ENCODE measurements at regions not wholly inside any gene's neighbourhood (a gene's known extent, or its start where the extent isn't known, plus 50 kb on each side); places are given as distances from the start of the nearest gene placed in this dataset.

DNA sequence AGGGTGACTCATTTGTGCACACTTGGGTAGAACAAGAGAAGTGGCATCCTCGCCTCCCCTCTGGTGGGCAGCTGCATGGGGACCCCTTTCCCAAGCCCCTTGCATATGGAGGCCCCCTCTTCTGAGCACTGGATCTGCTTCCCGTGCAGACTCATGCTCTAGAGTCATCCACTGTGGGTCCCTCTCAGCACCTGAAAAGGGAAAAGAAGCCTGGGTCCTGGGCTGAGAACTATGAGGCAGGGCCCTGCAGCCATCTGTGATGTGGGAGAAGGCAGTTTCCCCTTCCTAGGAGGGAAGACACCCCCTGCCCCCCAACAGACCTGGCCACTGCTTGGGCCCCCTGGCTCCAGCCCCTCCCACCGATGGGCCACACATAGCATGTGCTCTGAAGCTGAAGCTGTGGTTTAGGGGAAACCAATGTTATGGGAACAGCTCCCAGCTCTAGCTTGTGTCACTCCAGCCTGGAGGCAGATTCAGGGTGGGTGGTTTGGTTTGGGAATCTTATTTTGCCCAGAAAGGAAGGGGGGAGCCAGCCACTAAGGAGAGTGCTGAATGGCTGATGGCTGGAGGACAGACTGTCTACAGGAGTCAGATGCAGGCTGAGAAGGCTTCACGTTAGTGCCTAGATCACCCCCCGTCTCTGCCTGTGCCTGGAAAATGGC is 172.8 kb downstream of the GLI2 start:
- H3K4me1 ChIP-seq (ENCODE audit: control insufficient read depth, insufficient read depth, low read depth, low read length): peaks cover 27% of the 10 kb centered on the region
- no peak overlapping the region for H3K4me2 ChIP-seq (ENCODE audit: low read length, poor library complexity, severe bottlenecking)
- H3K4me3 ChIP-seq (ENCODE audit: insufficient read depth in 1 of 2, low read depth in 1 of 2, low read length in 2 of 2): no peak overlapping the region

DNA sequence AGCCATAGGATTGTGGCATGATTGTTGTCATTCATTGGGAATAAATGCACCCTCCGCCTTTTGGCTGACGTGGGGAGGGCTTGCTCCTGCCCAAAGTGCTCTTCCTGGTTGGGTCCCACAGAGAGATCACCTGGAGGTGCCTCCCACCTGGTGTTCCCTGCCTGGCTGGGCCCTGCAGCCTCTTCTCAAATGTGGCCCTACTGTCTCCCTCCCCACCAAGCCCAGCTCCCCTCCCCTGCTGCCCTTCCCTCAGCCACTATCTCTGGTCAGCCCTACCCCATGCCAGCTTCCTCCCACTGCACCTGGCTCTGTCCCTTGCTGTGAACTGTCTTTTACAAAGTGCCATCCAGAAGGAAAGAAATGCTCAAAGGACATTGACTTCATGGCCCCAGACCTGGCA is 173.4 kb downstream of the GLI2 start:
- no peak overlapping the region for H3K4me3 ChIP-seq (ENCODE audit: insufficient read depth in 1 of 2, low read depth in 1 of 2, low read length in 2 of 2)
- H3K18ac ChIP-seq (ENCODE audit: low read depth in 1 of 2, low read length in 2 of 2): no peak overlapping the region
- no peak overlapping the region for H4K8ac ChIP-seq (ENCODE audit: low read length)
- H3K14ac ChIP-seq (ENCODE audit: low read length in 2 of 2): no peak overlapping the region
- no peaks in the 10 kb centered on the region for H3K27me3 ChIP-seq (ENCODE audit: control insufficient read depth in 1 of 2, insufficient read depth in 1 of 2, low read length in 2 of 2)
- H3K23ac ChIP-seq (ENCODE audit: low read length in 2 of 2): peak overlapping the region in 1 of 2 experiments; percentile 24
- H3K9me3 ChIP-seq (ENCODE audit: control insufficient read depth, low read length): no peaks in the 10 kb centered on the region
- no peak overlapping the region for H3K4me2 ChIP-seq (ENCODE audit: low read length, poor library complexity, severe bottlenecking)
- H3K9ac ChIP-seq (ENCODE audit: low read length): no peak overlapping the region
- 100% methylated on average over 2 of the region's 2 CpGs for WGBS
- H4K91ac ChIP-seq (ENCODE audit: low read length): peak overlapping the region; percentile 34
- peaks cover 32% of the 10 kb centered on the region for H3K4me1 ChIP-seq (ENCODE audit: control insufficient read depth, insufficient read depth, low read depth, low read length)
- H3K27ac ChIP-seq (ENCODE audit: low read length, poor library complexity, severe bottlenecking): no peak overlapping the region
- H2AK5ac ChIP-seq (ENCODE audit: low read length, severe bottlenecking): no peak overlapping the region
- DNase-seq: no peak
- H2BK5ac ChIP-seq (ENCODE audit: low read depth, low read length, poor library complexity, severe bottlenecking): no peak overlapping the region
- peaks cover 3 to 29% of the 10 kb centered on the region in 2 experiments for H3K36me3 ChIP-seq (ENCODE audit: control insufficient read depth in 1 of 2, insufficient read depth in 2 of 2, low read depth in 1 of 2, low read length in 2 of 2)
- no peak overlapping the region for H2BK15ac ChIP-seq (ENCODE audit: low read depth, poor library complexity, severe bottlenecking)
- H3K4ac ChIP-seq (ENCODE audit: low read depth in 1 of 2, low read length in 2 of 2): no peak overlapping the region
- H2BK120ac ChIP-seq (ENCODE audit: low read depth, low read length): no peak overlapping the region
- H2AFZ ChIP-seq (ENCODE audit: low read depth, low read length): no peak overlapping the region
- peaks cover 53% of the 10 kb centered on the region for H3K79me1 ChIP-seq (replicated peaks; ENCODE audit: low read length, poor library complexity, severe bottlenecking)
- no peak overlapping the region for H2BK12ac ChIP-seq (ENCODE audit: low read length in 2 of 2)

More for the DNA sequence above, 172.8 kb downstream of the GLI2 start:
- Histone ChIP-seq H2BK12ac (ENCODE audit: low read length in 2 of 2) (no peak overlapping the region), H2BK120ac (ENCODE audit: low read depth, low read length) (no peak overlapping the region), H3K27me3 (ENCODE audit: control insufficient read depth in 1 of 2, insufficient read depth in 1 of 2, low read length in 2 of 2) (no peaks in the 10 kb centered on the region), H3K9me3 (ENCODE audit: control insufficient read depth, low read length) (no peaks in the 10 kb centered on the region), H3K79me1 (replicated peaks; ENCODE audit: low read length, poor library complexity, severe bottlenecking) (peaks cover 53% of the 10 kb centered on the region), H3K9ac (ENCODE audit: low read length) (no peak overlapping the region), H2BK5ac (ENCODE audit: low read depth, low read length, poor library complexity, severe bottlenecking) (no peak overlapping the region), H3K23ac (ENCODE audit: low read length in 2 of 2) (no peak overlapping the region), H2BK15ac (ENCODE audit: low read depth, poor library complexity, severe bottlenecking) (no peak overlapping the region), H3K4ac (ENCODE audit: low read depth in 1 of 2, low read length in 2 of 2) (no peak overlapping the region), H4K8ac (ENCODE audit: low read length) (no peak overlapping the region), H3K18ac (ENCODE audit: low read depth in 1 of 2, low read length in 2 of 2) (no peak overlapping the region), H3K27ac (ENCODE audit: low read length, poor library complexity, severe bottlenecking) (no peak overlapping the region), H2AK5ac (ENCODE audit: low read length, severe bottlenecking) (no peak overlapping the region), H4K91ac (ENCODE audit: low read length) (no peak overlapping the region), H2AFZ (ENCODE audit: low read depth, low read length) (no peak overlapping the region), H3K14ac (ENCODE audit: low read length in 2 of 2) (no peak overlapping the region), H3K36me3 (ENCODE audit: control insufficient read depth in 1 of 2, insufficient read depth in 2 of 2, low read depth in 1 of 2, low read length in 2 of 2) (peaks cover 3 to 29% of the 10 kb centered on the region in 2 experiments)
- DNase-seq: no peak
- 95% methylated on average over 5 of the region's 5 CpGs for WGBS

DNA sequence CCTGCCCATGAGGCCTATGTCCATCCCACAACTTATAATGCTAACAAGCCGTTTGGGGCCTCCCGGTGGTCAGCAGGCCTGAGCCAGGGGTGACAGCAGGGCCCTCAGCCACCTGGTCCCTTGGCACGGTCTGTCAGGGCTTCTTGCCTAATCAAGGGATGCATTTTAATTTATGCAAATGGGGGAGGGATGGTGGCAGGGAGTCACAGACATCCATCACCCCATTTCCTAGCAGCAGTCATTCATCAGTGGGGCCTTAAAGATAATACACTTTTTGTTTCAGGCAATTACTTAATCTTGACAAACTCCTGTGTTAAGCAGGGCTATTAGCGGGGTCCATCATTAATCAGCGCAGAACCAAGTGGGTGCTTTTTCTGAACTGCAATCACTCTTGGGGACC is 174.5 kb downstream of the GLI2 start:
- Histone ChIP-seq H3K4me3 (ENCODE audit: insufficient read depth in 1 of 2, low read depth in 1 of 2, low read length in 2 of 2) (no peak overlapping the region), H3K27ac (ENCODE audit: low read length, poor library complexity, severe bottlenecking) (no peak overlapping the region), H2BK12ac (ENCODE audit: low read length in 2 of 2) (peak overlapping the region in 1 of 2 experiments; percentile 37), H2BK5ac (ENCODE audit: low read depth, low read length, poor library complexity, severe bottlenecking) (no peak overlapping the region), H2BK15ac (ENCODE audit: low read depth, poor library complexity, severe bottlenecking) (peak overlapping the region; percentile 73), H3K4me1 (ENCODE audit: control insufficient read depth, insufficient read depth, low read depth, low read length) (peaks cover 41% of the 10 kb centered on the region), H3K9ac (ENCODE audit: low read length) (no peak overlapping the region), H3K79me1 (replicated peaks; ENCODE audit: low read length, poor library complexity, severe bottlenecking) (peaks cover 55% of the 10 kb centered on the region), H2AFZ (ENCODE audit: low read depth, low read length) (no peak overlapping the region), H3K27me3 (ENCODE audit: control insufficient read depth in 1 of 2, insufficient read depth in 1 of 2, low read length in 2 of 2) (no peaks in the 10 kb centered on the region), H3K14ac (ENCODE audit: low read length in 2 of 2) (no peak overlapping the region), H3K4me2 (ENCODE audit: low read length, poor library complexity, severe bottlenecking) (no peak overlapping the region), H4K91ac (ENCODE audit: low read length) (no peak overlapping the region), H3K18ac (ENCODE audit: low read depth in 1 of 2, low read length in 2 of 2) (no peak overlapping the region), H3K36me3 (ENCODE audit: control insufficient read depth in 1 of 2, insufficient read depth in 2 of 2, low read depth in 1 of 2, low read length in 2 of 2) (peaks cover 3 to 29% of the 10 kb centered on the region in 2 experiments), H3K23ac (ENCODE audit: low read length in 2 of 2) (no peak overlapping the region), H3K4ac (ENCODE audit: low read depth in 1 of 2, low read length in 2 of 2) (no peak overlapping the region), H2AK5ac (ENCODE audit: low read length, severe bottlenecking) (peak overlapping the region; percentile 29), H4K8ac (ENCODE audit: low read length) (no peak overlapping the region), H2BK120ac (ENCODE audit: low read depth, low read length) (no peak overlapping the region), H3K9me3 (ENCODE audit: control insufficient read depth, low read length) (no peaks in the 10 kb centered on the region)
- DNase-seq: no peak
- WGBS: 93% methylated on average over 4 of the region's 5 CpGs

DNA sequence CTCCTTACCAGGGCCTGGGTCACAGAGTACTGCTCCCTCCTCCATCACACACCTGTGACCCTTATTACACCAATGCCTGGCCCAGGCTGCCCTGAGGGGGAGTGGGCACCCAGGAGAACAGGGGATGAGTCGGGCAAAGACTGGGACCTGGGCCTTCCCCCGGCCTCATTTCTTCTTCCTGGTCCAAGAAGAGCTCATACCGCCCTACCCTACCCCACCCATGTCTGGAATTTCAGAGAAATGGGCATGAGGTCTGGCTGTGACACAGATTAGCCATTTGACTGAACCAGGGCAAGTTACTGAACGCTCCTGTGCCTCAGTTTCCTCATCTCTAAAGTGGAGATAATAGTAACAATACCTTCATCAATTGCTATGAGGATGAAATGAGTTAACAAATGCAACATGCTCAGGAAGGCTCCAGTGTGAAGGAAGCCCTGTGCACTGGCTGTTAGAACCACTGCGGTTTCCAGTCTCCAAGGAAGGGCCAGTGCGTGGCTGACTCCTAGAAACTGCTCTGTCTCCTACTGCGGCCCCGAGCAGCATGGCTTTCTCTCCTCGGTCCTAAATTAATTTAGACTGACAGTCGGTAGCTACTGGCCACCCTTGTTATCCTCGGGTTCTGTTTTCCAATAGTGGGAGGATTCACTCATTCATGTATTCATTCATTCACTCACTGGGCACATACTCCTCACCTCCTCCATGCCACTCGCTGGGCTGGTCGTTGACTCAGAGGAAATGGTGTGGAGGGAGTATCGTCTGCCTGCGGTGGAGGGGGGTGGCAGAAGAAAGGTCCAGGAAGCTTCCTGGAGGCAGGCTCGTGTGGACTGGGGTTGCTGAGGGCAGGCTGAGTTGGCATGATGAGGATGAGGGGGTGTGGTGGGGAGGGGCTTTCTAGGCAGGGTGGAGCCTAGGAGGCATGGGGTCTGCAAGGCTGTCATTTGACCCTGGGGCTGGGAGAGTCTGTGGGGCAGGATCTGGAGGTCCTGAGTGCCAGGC is 175.6 kb downstream of the GLI2 start:
- H4K8ac ChIP-seq (ENCODE audit: low read length): peak overlapping the region; percentile 35
- peak overlapping the region; percentile 8 for H2BK15ac ChIP-seq (ENCODE audit: low read depth, poor library complexity, severe bottlenecking)
- no peaks in the 10 kb centered on the region for H3K9me3 ChIP-seq (ENCODE audit: control insufficient read depth, low read length)
- H2AK5ac ChIP-seq (ENCODE audit: low read length, severe bottlenecking): peak overlapping the region; percentile 28
- H3K9ac ChIP-seq (ENCODE audit: low read length): peak overlapping the region; percentile 70
- peak overlapping the region in 1 of 2 experiments; percentile 57 for H3K14ac ChIP-seq (ENCODE audit: low read length in 2 of 2)
- no peak overlapping the region for H2BK5ac ChIP-seq (ENCODE audit: low read depth, low read length, poor library complexity, severe bottlenecking)
- H4K91ac ChIP-seq (ENCODE audit: low read length): peak overlapping the region; percentile 57
- H3K18ac ChIP-seq (ENCODE audit: low read depth in 1 of 2, low read length in 2 of 2): peak overlapping the region in 1 of 2 experiments; percentile 52
- H2AFZ ChIP-seq (ENCODE audit: low read depth, low read length): no peak overlapping the region
- H3K4ac ChIP-seq (ENCODE audit: low read depth in 1 of 2, low read length in 2 of 2): peak overlapping the region in 1 of 2 experiments; percentile 52
- WGBS: 63% methylated on average over 13 of the region's 16 CpGs
- H3K4me3 ChIP-seq (ENCODE audit: insufficient read depth in 1 of 2, low read depth in 1 of 2, low read length in 2 of 2): peak overlapping the region in 1 of 2 experiments; percentile 40
- DNase-seq: peak; percentile 54
- no peaks in the 10 kb centered on the region for H3K27me3 ChIP-seq (ENCODE audit: control insufficient read depth in 1 of 2, insufficient read depth in 1 of 2, low read length in 2 of 2)
- peaks cover 3 to 23% of the 10 kb centered on the region in 2 experiments for H3K36me3 ChIP-seq (ENCODE audit: control insufficient read depth in 1 of 2, insufficient read depth in 2 of 2, low read depth in 1 of 2, low read length in 2 of 2)
- H2BK120ac ChIP-seq (ENCODE audit: low read depth, low read length): peak overlapping the region; percentile 23
- H3K4me1 ChIP-seq (ENCODE audit: control insufficient read depth, insufficient read depth, low read depth, low read length): peaks cover 42% of the 10 kb centered on the region
- H3K23ac ChIP-seq (ENCODE audit: low read length in 2 of 2): peak overlapping the region in 1 of 2 experiments; percentile 6
- H2BK12ac ChIP-seq (ENCODE audit: low read length in 2 of 2): peak overlapping the region in 1 of 2 experiments; percentile 68
- H3K4me2 ChIP-seq (ENCODE audit: low read length, poor library complexity, severe bottlenecking): no peak overlapping the region
- H3K27ac ChIP-seq (ENCODE audit: low read length, poor library complexity, severe bottlenecking): no peak overlapping the region
- H3K79me1 ChIP-seq (replicated peaks; ENCODE audit: low read length, poor library complexity, severe bottlenecking): peaks cover 51% of the 10 kb centered on the region

Data from mesenchymal stem cell (in vitro differentiated cells and primary cell).